ENCODE measurements at regions not wholly inside any gene's neighbourhood (a gene's known extent, or its start where the extent isn't known, plus 50 kb on each side); places are given as distances from the start of the nearest gene placed in this dataset.

GRCh38 chr3:146325170-146325569, 74.3 kb upstream of the PLSCR4 start:
- TF ChIP-seq REST (IDR thresholded peaks at IDR 0.05; ENCODE audit: borderline replicate concordance) = no peak
- no peak for TF ChIP-seq EZH2 (IDR thresholded peaks at IDR 0.05; ENCODE audit: borderline replicate concordance, insufficient read depth, low read length, poor library complexity, severe bottlenecking)
- no peaks in the 10 kb centered on the region for H3F3A ChIP-seq (ENCODE audit: insufficient read depth, low read length, poor library complexity, severe bottlenecking)

GRCh38 chr3:146322216-146322817, 71.4 kb upstream of the PLSCR4 start:
- no peak overlapping the region for H3K27ac ChIP-seq (ENCODE audit: low read length)
- H3K4me3 ChIP-seq (ENCODE audit: low read length) = no peak overlapping the region
- H3K27me3 ChIP-seq (ENCODE audit: insufficient read depth, low read depth, low read length) = no peaks in the 10 kb centered on the region
- H3K9me3 ChIP-seq (ENCODE audit: low read length) = no peaks in the 10 kb centered on the region
- no peaks in the 10 kb centered on the region for H3K36me3 ChIP-seq (ENCODE audit: insufficient read depth, low read length)
- no peak for TF ChIP-seq MXI1 (conservative IDR thresholded peaks at IDR 0.05; ENCODE audit: poor library complexity, severe bottlenecking)
- TF ChIP-seq CTCF (IDR thresholded peaks at IDR 0.05; ENCODE audit: poor library complexity, severe bottlenecking) = no peak
- TF ChIP-seq SMC3 (conservative IDR thresholded peaks at IDR 0.05; ENCODE audit: poor library complexity) = no peak
- no peak for TF ChIP-seq REST (IDR thresholded peaks at IDR 0.05; ENCODE audit: borderline replicate concordance)
- TF ChIP-seq EZH2 (IDR thresholded peaks at IDR 0.05; ENCODE audit: borderline replicate concordance, insufficient read depth, low read length, poor library complexity, severe bottlenecking) = no peak
- TF ChIP-seq POLR2AphosphoS5 (IDR thresholded peaks at IDR 0.05) = no peak
- TF ChIP-seq TAF1 (IDR thresholded peaks at IDR 0.05; ENCODE audit: low read depth) = no peak
- TF ChIP-seq RAD21 (conservative IDR thresholded peaks at IDR 0.05) = no peak
- TF ChIP-seq EP300 (conservative IDR thresholded peaks at IDR 0.05; ENCODE audit: poor library complexity, severe bottlenecking) = no peak
- H4K20me1 ChIP-seq (ENCODE audit: insufficient read depth) = no peaks in the 10 kb centered on the region
- no peaks in the 10 kb centered on the region for H3K79me2 ChIP-seq (replicated peaks; ENCODE audit: insufficient read depth, low read length)
- no peak overlapping the region for H3K4me2 ChIP-seq (ENCODE audit: low read length)
- H3K9me2 ChIP-seq (ENCODE audit: insufficient read depth, low read length) = no peaks in the 10 kb centered on the region
- no peak overlapping the region for H2AFZ ChIP-seq (ENCODE audit: low read depth, low read length)
- H3F3A ChIP-seq (ENCODE audit: insufficient read depth, low read length, poor library complexity, severe bottlenecking) = no peaks in the 10 kb centered on the region
- no peak overlapping the region for H3K9ac ChIP-seq (ENCODE audit: low read length)

More at GRCh38 chr3:146325170-146325569, 74.3 kb upstream of the PLSCR4 start:
- no peaks in the 10 kb centered on the region for H3K9me3 ChIP-seq (ENCODE audit: low read length)
- H3K4me2 ChIP-seq (ENCODE audit: low read length) = no peak overlapping the region
- H4K20me1 ChIP-seq (ENCODE audit: insufficient read depth) = no peaks in the 10 kb centered on the region
- no peaks in the 10 kb centered on the region for H3K79me2 ChIP-seq (replicated peaks; ENCODE audit: insufficient read depth, low read length)
- no peaks in the 10 kb centered on the region for H3K9me2 ChIP-seq (ENCODE audit: insufficient read depth, low read length)
- H2AFZ ChIP-seq (ENCODE audit: low read depth, low read length) = no peak overlapping the region
- H3K36me3 ChIP-seq (ENCODE audit: insufficient read depth, low read length) = no peaks in the 10 kb centered on the region
- H3K27me3 ChIP-seq (ENCODE audit: insufficient read depth, low read depth, low read length) = no peaks in the 10 kb centered on the region
- H3K27ac ChIP-seq (ENCODE audit: low read length) = no peak overlapping the region
- H3K9ac ChIP-seq (ENCODE audit: low read length) = no peak overlapping the region
- H3K4me3 ChIP-seq (ENCODE audit: low read length) = no peak overlapping the region

Data from neural cell (in vitro differentiated cells).